ENCODE measurements at regions not wholly inside any gene's neighbourhood (a gene's known extent, or its start where the extent isn't known, plus 50 kb on each side); places are given as distances from the start of the nearest gene placed in this dataset.

GRCh38 chr1:10882069-10882468, 85.6 kb upstream of the CASZ1 start:
- TF ChIP-seq CTCF (IDR thresholded peaks at IDR 0.05): no peak
- no peak for TF ChIP-seq POLR2A (IDR thresholded peaks at IDR 0.05)

Measured in body of pancreas (tissue), 4 donors.